HG03280 (cell line): ENCODE measurements at regions not wholly inside any gene's neighbourhood (a gene's known extent, or its start where the extent isn't known, plus 50 kb on each side); places are given as distances from the start of the nearest gene placed in this dataset.

Experiments used
- ATAC-seq: cut with Tn5 transposase; IDR thresholded peaks from one replicate; pipeline ENCODE4 v1.9.1; 2021; ENCODE audit warnings: mild to moderate bottlenecking, moderate library complexity; ENCODE audit not compliant: unreplicated experiment

- no peak for ATAC-seq
Observed at GRCh38 chr6:44657206-44657819, 269.8 kb downstream of the CDC5L start.

GRCh38 chr6:44658571-44658970 lies 271.1 kb downstream of the CDC5L start:
- no peak for ATAC-seq

- ATAC-seq = no peak
Observed at GRCh38 chr6:44659726-44660125, 272.2 kb downstream of the CDC5L start.

GRCh38 chr6:44660561-44661220 lies 273.2 kb downstream of the CDC5L start:
- ATAC-seq = no peak

- ATAC-seq = no peak
Observed at GRCh38 chr6:44661221-44662008, 273.9 kb downstream of the CDC5L start.

- ATAC-seq = no peak
Observed at GRCh38 chr6:44662461-44663121, 275.1 kb downstream of the CDC5L start.

GRCh38 chr6:44663860-44664634 lies 276.5 kb downstream of the CDC5L start:
- ATAC-seq = no peak

GRCh38 chr6:44664716-44665115 lies 277.2 kb downstream of the CDC5L start:
- ATAC-seq = no peak

GRCh38 chr6:44665143-44665542 lies 277.6 kb downstream of the CDC5L start:
- no peak for ATAC-seq

GRCh38 chr6:44665683-44666082 lies 278.2 kb downstream of the CDC5L start:
- ATAC-seq = no peak

GRCh38 chr6:44666324-44666723 lies 278.8 kb downstream of the CDC5L start:
- no peak for ATAC-seq

GRCh38 chr6:44667226-44667625 lies 279.7 kb downstream of the CDC5L start:
- no peak for ATAC-seq

- ATAC-seq = peak; percentile 76
Observed at GRCh38 chr6:44667668-44668390, 280.3 kb downstream of the CDC5L start.

GRCh38 chr6:44668391-44668930 lies 281.0 kb downstream of the CDC5L start:
- no peak for ATAC-seq

- no peak for ATAC-seq
Observed at GRCh38 chr6:44668976-44669934, 281.7 kb downstream of the CDC5L start.

- ATAC-seq = no peak
Observed at GRCh38 chr6:44670146-44670545, 282.6 kb downstream of the CDC5L start.

- ATAC-seq = no peak
Observed at GRCh38 chr6:44671333-44671732, 283.8 kb downstream of the CDC5L start.

- no peak for ATAC-seq
Observed at GRCh38 chr6:44672086-44672485, 284.6 kb downstream of the CDC5L start.

- no peak for ATAC-seq
Observed at GRCh38 chr6:44672841-44673240, 285.3 kb downstream of the CDC5L start.
